Transverse colon (tissue), 4 donors: ENCODE measurements at regions not wholly inside any gene's neighbourhood (a gene's known extent, or its start where the extent isn't known, plus 50 kb on each side); places are given as distances from the start of the nearest gene placed in this dataset.

Experiments
- DNase-seq: peaks from one replicate; pipeline ENCODE4 v3.0.0-alpha.2; 2019
- H3K27ac ChIP-seq, 4 donors: fragments of 200-600 bp; sonication (generic); 2 replicates each; pipeline ENCODE4 v1.5.1; 2016 to 2018; ENCODE audit warnings: inconsistent platforms in 4 of 4
- H3K27me3 ChIP-seq: fragments of 200-600 bp; sonication (generic); 2 replicates; pipeline ENCODE4 v1.5.1; 2017; ENCODE audit warnings: inconsistent platforms
- H3K36me3 ChIP-seq, 4 donors: fragments of 200-600 bp; sonication (generic); 2 replicates each; pipeline ENCODE4 v1.5.1; 2017 to 2019; ENCODE audit warnings: inconsistent platforms in 4 of 4
- H3K4me1 ChIP-seq, 4 donors: fragments of 200-600 bp; sonication (generic); 2 replicates each; pipeline ENCODE4 v1.5.1; 2017 to 2020; ENCODE audit warnings: inconsistent platforms in 4 of 4
- H3K4me3 ChIP-seq, 4 donors: fragments of 200-600 bp; sonication (generic); 1 replicate in 1 of 4; 2 replicates in 3 of 4; pipeline versions ENCODE4 v1.5.1 to v1.6.1; 2017 to 2019; ENCODE audit warnings: inconsistent platforms in 4 of 4
- H3K9me3 ChIP-seq, 2 donors: fragments of 200-600 bp; sonication (generic); 2 replicates each; pipeline ENCODE4 v1.5.1; 2017 to 2019; ENCODE audit warnings: inconsistent platforms in 2 of 2
- EP300 ChIP-seq: sonication (generic); formaldehyde crosslinking; IDR thresholded peaks from one replicate; pipeline ENCODE4 v1.6.1; 2017; ENCODE audit warnings: antibody characterized with exemption, low read depth
- POLR2A ChIP-seq: fragments of 450-650 bp; IDR thresholded peaks from one replicate; pipeline ENCODE4 v1.6.1; 2016; ENCODE audit warnings: antibody characterized with exemption, mild to moderate bottlenecking, moderate library complexity
- POLR2AphosphoS5 ChIP-seq, 3 donors: sonication (generic); formaldehyde crosslinking; IDR thresholded peaks; one replicate each; pipeline ENCODE4 v1.6.1; 2016; ENCODE audit warnings: antibody characterized with exemption in 3 of 3
- WGBS, 2 donors: methylation state at CpG; one replicate each; pipeline ENCODE4 v1.1.5; 2018; ENCODE audit warnings: low coverage in 1 of 2; 5-methylcytosine and 5-hydroxymethylcytosine counted together
- in situ Hi-C, 4 donors: fragments of 200-750 bp; cut with MboI; loops; one replicate each; pipeline versions ENCODE4 v1.15.0 to v1.15.1; 2017; ENCODE audit warnings: low sequenced_read_pairs in 3 of 4, low pct_ligation_motif_present in 1 of 4, low pct_unique_long_range_greater_than_20kb in 1 of 4
- intact Hi-C: fragments of 100-400 bp; cut with DNase I; formaldehyde crosslinking; loops from one replicate; pipeline ENCODE4 v1.15.1; 2023; ENCODE audit warnings: low total_unique reads
- TF ChIP-seq, protein P1 (sequence below), 5 experiments: fragments of 200-600 bp in 3 of 5; fragments of 450-650 bp in 2 of 5; sonication (generic) in 3 of 5; IDR thresholded peaks; 1 replicate in 2 of 5; 2 replicates in 3 of 5; pipeline ENCODE4 v1.5.1; 2016 to 2017; ENCODE audit warnings: antibody characterized with exemption in 5 of 5, inconsistent platforms in 3 of 5, mild to moderate bottlenecking in 2 of 5, moderate library complexity in 1 of 5

DNA sequence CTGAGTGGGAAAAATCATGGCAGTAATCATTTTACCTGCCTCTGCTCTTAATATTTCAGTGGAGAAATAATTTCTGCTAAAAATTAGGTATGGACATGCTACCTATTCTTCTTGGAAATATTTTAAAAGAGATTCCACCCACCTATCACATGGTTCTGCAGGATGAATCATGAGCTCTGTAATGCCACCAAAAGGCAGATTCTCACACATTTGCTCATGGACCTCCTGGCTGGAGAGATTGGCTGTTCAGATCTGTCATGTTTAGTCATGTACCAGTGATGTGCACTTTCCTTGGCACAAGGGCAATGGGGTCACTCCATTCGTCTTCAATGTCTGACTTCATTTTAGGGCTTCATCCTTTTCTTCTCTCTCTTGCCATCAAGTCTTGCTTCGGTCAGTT is 101.8 kb upstream of the MBNL2 start:
- H3K4me3 ChIP-seq = no peak overlapping the region
- in situ Hi-C loops (loop anchor here in 3 of 4 donors (5.0 to 25.0 kb wide), 4 partner anchors 92 to 224 kb away; partner anchors contain the start of gene MBNL2 (in 1 of the 3)), intact Hi-C loops (no loop called here)
- no peak for TF ChIP-seq POLR2A
- no peak for TF ChIP-seq EP300
- TF ChIP-seq POLR2AphosphoS5 (IDR thresholded peaks at IDR 0.05) = no peak
- TF ChIP-seq, protein P1, sequence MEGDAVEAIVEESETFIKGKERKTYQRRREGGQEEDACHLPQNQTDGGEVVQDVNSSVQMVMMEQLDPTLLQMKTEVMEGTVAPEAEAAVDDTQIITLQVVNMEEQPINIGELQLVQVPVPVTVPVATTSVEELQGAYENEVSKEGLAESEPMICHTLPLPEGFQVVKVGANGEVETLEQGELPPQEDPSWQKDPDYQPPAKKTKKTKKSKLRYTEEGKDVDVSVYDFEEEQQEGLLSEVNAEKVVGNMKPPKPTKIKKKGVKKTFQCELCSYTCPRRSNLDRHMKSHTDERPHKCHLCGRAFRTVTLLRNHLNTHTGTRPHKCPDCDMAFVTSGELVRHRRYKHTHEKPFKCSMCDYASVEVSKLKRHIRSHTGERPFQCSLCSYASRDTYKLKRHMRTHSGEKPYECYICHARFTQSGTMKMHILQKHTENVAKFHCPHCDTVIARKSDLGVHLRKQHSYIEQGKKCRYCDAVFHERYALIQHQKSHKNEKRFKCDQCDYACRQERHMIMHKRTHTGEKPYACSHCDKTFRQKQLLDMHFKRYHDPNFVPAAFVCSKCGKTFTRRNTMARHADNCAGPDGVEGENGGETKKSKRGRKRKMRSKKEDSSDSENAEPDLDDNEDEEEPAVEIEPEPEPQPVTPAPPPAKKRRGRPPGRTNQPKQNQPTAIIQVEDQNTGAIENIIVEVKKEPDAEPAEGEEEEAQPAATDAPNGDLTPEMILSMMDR (IDR thresholded peaks at IDR 0.05) = no peak
- no peaks in the 10 kb centered on the region for H3K27me3 ChIP-seq
- no peak for DNase-seq
- no peaks in the 10 kb centered on the region for H3K9me3 ChIP-seq
- 89 to 100% methylated on average over 1 to 2 of the region's 2 CpGs for WGBS, 2 donors
- no peak overlapping the region for H3K27ac ChIP-seq
- H3K4me1 ChIP-seq = peaks cover 5 to 34% (median 12%) of the 10 kb centered on the region in 4 donors
- no peaks in the 10 kb centered on the region for H3K36me3 ChIP-seq

- no peak overlapping the region for H3K4me3 ChIP-seq
- H3K27ac ChIP-seq = no peak overlapping the region
- intact Hi-C loops = no loop called here
- TF ChIP-seq, protein P1 (IDR thresholded peaks at IDR 0.05) = no peak
- no peak for TF ChIP-seq POLR2AphosphoS5 (IDR thresholded peaks at IDR 0.05)
- TF ChIP-seq POLR2A = no peak
- no peak for TF ChIP-seq EP300
- peaks cover 4 to 34% (median 13%) of the 10 kb centered on the region in 4 donors for H3K4me1 ChIP-seq
- H3K9me3 ChIP-seq = no peaks in the 10 kb centered on the region
- DNase-seq = no peak
- H3K27me3 ChIP-seq = no peaks in the 10 kb centered on the region
- H3K36me3 ChIP-seq = no peaks in the 10 kb centered on the region
- in situ Hi-C loops = loop anchor here in 3 of 4 donors (5.0 to 25.0 kb wide), 4 partner anchors 91 to 224 kb away; partner anchors contain the start of gene MBNL2 (in 1 of the 3)
- 85% methylated on average over 1 of the region's 1 CpG for WGBS, 2 donors
Measured at GRCh38 chr13:97120976-97121375, 101.2 kb upstream of the MBNL2 start.

GRCh38 chr13:97121894-97122293 is 100.2 kb upstream of the MBNL2 start:
- intact Hi-C loops (no loop called here), in situ Hi-C loops (loop anchor here in 3 of 4 donors (5.0 to 25.0 kb wide), 4 partner anchors 90 to 223 kb away; partner anchors contain the start of gene MBNL2 (in 1 of the 3))
- H3K27me3 ChIP-seq = no peaks in the 10 kb centered on the region
- no peak for DNase-seq
- H3K9me3 ChIP-seq = no peaks in the 10 kb centered on the region
- H3K36me3 ChIP-seq = no peaks in the 10 kb centered on the region
- TF ChIP-seq POLR2AphosphoS5 (IDR thresholded peaks at IDR 0.05) = no peak
- TF ChIP-seq EP300 = no peak
- TF ChIP-seq, protein P1 (IDR thresholded peaks at IDR 0.05) = no peak
- TF ChIP-seq POLR2A = no peak
- no peak overlapping the region for H3K27ac ChIP-seq
- H3K4me3 ChIP-seq = no peak overlapping the region
- H3K4me1 ChIP-seq = peaks cover 4 to 32% (median 12%) of the 10 kb centered on the region in 4 donors

DNA sequence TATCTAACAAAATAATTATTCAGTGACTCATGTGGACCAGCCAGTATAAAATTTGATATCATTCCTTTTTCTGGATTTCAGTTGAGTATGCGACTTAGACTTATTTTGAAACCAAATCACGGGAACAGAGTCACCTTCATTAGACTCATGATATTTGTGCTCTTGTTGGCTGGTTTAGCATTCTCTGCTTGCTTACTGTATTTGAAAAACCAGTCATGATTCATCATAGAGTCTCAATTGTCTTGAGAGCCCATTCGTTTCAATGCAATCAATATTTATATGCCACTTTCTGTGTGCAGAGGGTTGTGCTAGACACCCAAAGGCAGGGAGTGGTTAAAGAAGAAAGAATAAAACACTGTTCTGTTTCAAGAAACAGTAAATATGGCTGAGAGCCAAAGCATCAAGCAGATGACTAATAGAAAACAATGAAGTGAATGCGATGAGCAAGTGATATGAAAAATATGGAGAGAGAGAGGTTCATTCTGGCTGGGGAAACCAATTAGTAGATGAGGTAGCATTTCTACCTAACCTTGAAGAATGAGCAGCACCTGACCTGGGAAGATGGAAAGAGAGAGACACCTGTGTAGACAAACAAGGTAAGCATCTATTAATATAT is 99.6 kb upstream of the MBNL2 start:
- TF ChIP-seq POLR2AphosphoS5 (IDR thresholded peaks at IDR 0.05) = no peak
- TF ChIP-seq EP300 = no peak
- no peak for TF ChIP-seq POLR2A
- TF ChIP-seq, protein P1 (IDR thresholded peaks at IDR 0.05) = no peak
- H3K4me1 ChIP-seq = peaks cover 0 to 28% (median 11%) of the 10 kb centered on the region in 4 donors
- in situ Hi-C loops = loop anchor here in 3 of 4 donors (5.0 to 25.0 kb wide), 4 partner anchors 90 to 222 kb away; partner anchors contain the start of gene MBNL2 (in 1 of the 3)

More for the DNA sequence above, 99.6 kb upstream of the MBNL2 start:
- no peak overlapping the region for H3K4me3 ChIP-seq
- no peak overlapping the region for H3K27ac ChIP-seq
- H3K36me3 ChIP-seq = no peaks in the 10 kb centered on the region
- no peaks in the 10 kb centered on the region for H3K9me3 ChIP-seq
- intact Hi-C loops = no loop called here
- 69 to 70% methylated on average over 4 of the region's 4 CpGs for WGBS, 2 donors
- H3K27me3 ChIP-seq = no peaks in the 10 kb centered on the region
- DNase-seq = no peak
